Lower leg skin (tissue), 3 donors: ENCODE measurements at regions not wholly inside any gene's neighbourhood (a gene's known extent, or its start where the extent isn't known, plus 50 kb on each side); places are given as distances from the start of the nearest gene placed in this dataset.

Experiments used
- POLR2A ChIP-seq, 2 donors: fragments of 450-650 bp; IDR thresholded peaks; one replicate each; pipeline ENCODE4 v1.6.1; 2016 to 2017; ENCODE audit warnings: antibody characterized with exemption in 2 of 2, mild to moderate bottlenecking in 1 of 2, moderate library complexity in 1 of 2
- TF ChIP-seq, protein P1 (sequence below), 3 donors: fragments of 450-650 bp; IDR thresholded peaks; one replicate each; pipeline ENCODE4 v1.5.1; 2016; ENCODE audit warnings: antibody characterized with exemption in 3 of 3, mild to moderate bottlenecking in 3 of 3, moderate library complexity in 2 of 3

DNA sequence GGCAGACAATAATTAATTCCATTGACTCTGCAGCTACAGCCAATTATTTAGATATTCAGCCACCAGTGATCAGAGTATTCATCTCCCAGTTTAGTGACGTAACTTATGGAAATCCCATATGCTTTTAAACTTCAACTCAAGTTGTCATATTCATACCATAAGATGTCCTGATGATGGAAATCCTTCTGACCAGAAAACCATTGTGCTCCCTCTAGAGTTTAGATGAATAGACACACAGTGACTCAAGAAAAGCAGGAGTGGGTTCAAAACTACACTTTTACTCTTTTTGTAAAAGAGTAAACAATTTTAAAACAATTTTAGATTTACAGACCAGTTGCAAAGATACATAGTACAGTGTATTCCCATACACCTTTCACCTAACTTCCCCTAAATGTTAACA, 463.7 kb downstream of the KCNT2 start:
- TF ChIP-seq POLR2A (IDR thresholded peaks at IDR 0.05): no peak
- TF ChIP-seq, protein P1, sequence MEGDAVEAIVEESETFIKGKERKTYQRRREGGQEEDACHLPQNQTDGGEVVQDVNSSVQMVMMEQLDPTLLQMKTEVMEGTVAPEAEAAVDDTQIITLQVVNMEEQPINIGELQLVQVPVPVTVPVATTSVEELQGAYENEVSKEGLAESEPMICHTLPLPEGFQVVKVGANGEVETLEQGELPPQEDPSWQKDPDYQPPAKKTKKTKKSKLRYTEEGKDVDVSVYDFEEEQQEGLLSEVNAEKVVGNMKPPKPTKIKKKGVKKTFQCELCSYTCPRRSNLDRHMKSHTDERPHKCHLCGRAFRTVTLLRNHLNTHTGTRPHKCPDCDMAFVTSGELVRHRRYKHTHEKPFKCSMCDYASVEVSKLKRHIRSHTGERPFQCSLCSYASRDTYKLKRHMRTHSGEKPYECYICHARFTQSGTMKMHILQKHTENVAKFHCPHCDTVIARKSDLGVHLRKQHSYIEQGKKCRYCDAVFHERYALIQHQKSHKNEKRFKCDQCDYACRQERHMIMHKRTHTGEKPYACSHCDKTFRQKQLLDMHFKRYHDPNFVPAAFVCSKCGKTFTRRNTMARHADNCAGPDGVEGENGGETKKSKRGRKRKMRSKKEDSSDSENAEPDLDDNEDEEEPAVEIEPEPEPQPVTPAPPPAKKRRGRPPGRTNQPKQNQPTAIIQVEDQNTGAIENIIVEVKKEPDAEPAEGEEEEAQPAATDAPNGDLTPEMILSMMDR (IDR thresholded peaks at IDR 0.05): no peak
